ENCODE measurements at regions not wholly inside any gene's neighbourhood (a gene's known extent, or its start where the extent isn't known, plus 50 kb on each side); places are given as distances from the start of the nearest gene placed in this dataset.

- TF ChIP-seq CTCF (IDR thresholded peaks at IDR 0.05) (no peak), POLR2AphosphoS5 (IDR thresholded peaks at IDR 0.05) (no peak)
These were observed 367.2 kb upstream of the MAN1A1 start for GRCh38 chr6:119716668-119717270.

Data from sigmoid colon (tissue), 4 donors.